Heart right ventricle (tissue), 16 donors: ENCODE measurements at regions not wholly inside any gene's neighbourhood (a gene's known extent, or its start where the extent isn't known, plus 50 kb on each side); places are given as distances from the start of the nearest gene placed in this dataset.

Experiments
- ATAC-seq, 8 donors: fragments of 200-7000 bp; cut with Tn5 transposase; one replicate each; pipeline ENCODE4 v1.9.1; 2020; ENCODE audit warnings: mild to moderate bottlenecking in 8 of 8, moderate library complexity in 8 of 8, moderate number of reproducible peaks in 1 of 8
- DNase-seq, 2 donors: peaks; one replicate each; pipeline ENCODE4 v3.0.0-alpha.2; 2020
- H3K27ac ChIP-seq, 10 donors: fragments of 200-600 bp; sonication (generic) in 2 of 10; one replicate each; pipeline versions ENCODE4 v1.5.0 to v1.8.0; 2020 to 2022; ENCODE audit warnings: mild to moderate bottlenecking in 3 of 10
- H3K27me3 ChIP-seq, 7 donors: fragments of 200-600 bp; one replicate each; pipeline ENCODE4 v1.8.0; 2021 to 2022; ENCODE audit warnings: mild to moderate bottlenecking in 2 of 7
- H3K36me3 ChIP-seq, 9 donors: fragments of 200-600 bp; sonication (generic) in 1 of 9; one replicate each; pipeline versions ENCODE4 v1.5.0 to v1.8.0; 2020 to 2022; ENCODE audit warnings: mild to moderate bottlenecking in 2 of 9
- H3K4me1 ChIP-seq, 9 donors: fragments of 200-600 bp; sonication (generic) in 1 of 9; one replicate each; pipeline versions ENCODE4 v1.5.0 to v1.8.0; 2020 to 2022; ENCODE audit warnings: mild to moderate bottlenecking in 4 of 9
- H3K4me3 ChIP-seq, 10 donors: fragments of 200-600 bp; sonication (generic) in 2 of 10; one replicate each; pipeline versions ENCODE4 v1.5.0 to v1.8.0; 2020 to 2022; ENCODE audit warnings: mild to moderate bottlenecking in 7 of 10, moderate library complexity in 2 of 10
- H3K9me3 ChIP-seq, 11 donors: fragments of 200-600 bp in 10 of 11; sonication (generic) in 2 of 11; one replicate each; pipeline versions ENCODE4 v1.5.0 to v1.8.0; 2013 to 2022; ENCODE audit warnings: mild to moderate bottlenecking in 2 of 11, control low read depth in 1 of 11, moderate library complexity in 1 of 11
- CTCF ChIP-seq, 9 donors: fragments of 200-600 bp; sonication (generic) in 2 of 9; IDR thresholded peaks; one replicate each; pipeline versions ENCODE4 v1.5.0 to v1.8.0; 2021 to 2022; ENCODE audit warnings: antibody characterized with exemption in 9 of 9, mild to moderate bottlenecking in 5 of 9, moderate library complexity in 1 of 9
- WGBS, 2 donors: extraction: QIAGEN DNeasy Blood & Tissue Kit; methylation state at CpG; one replicate each; pipeline ENCODE4 v1.1.7; 2013; ENCODE audit warnings: inconsistent platforms in 1 of 2; 5-methylcytosine and 5-hydroxymethylcytosine counted together
- intact Hi-C, 10 donors: fragments of 100-400 bp; cut with DNase I; formaldehyde crosslinking; loops; one replicate each; pipeline versions ENCODE4 v1.11.1 to v1.14.2; 2022
- donor health status: Arrhythmogenic right ventricular cardiomyopathy.
- donor health status: ischemic (EF 13 %, LVEDD 7.1; RV severe dilation, severe dysfunction).
- donor health status: healthy with polysubstance abuse.
- donor health status: DM: no; HTN: yes; CAD: no.
- donor health status: DM: no; HTN: no; CAD: no.
- donor health status: ischemic (EF 25% LVEDD 6.9; RV normal size, moderate dysfunction).
- donor health status: ischemic (EF 25% LVEDD 5.7; RV mildly dilated, moderate dysfunction).
- donor health status: healthy.
- donor health status: DM: yes; HTN: yes; CAD: no.
- donor health status: Ischemic cardiomyopathy.
- donor health status: ischemic (EF 35%, LVEDD 5.7; RV mildly dilated, moderate dysfunction).
- donor health status: nonischemic (EF 11% LVEDD 7.7; RV severe dilation, severe dysfunction).
- donor health status: DM: yes; HTN: yes; CAD: no.
- donor health status: PGD.
- donor health status: ischemic (EF 29% LVEDD 5.4; RV normal size, mild dysfunction).
- donor health status: nonischemic (EF 23%, LVEDD 6.1; RV moderate dilation, normal function).

DNA sequence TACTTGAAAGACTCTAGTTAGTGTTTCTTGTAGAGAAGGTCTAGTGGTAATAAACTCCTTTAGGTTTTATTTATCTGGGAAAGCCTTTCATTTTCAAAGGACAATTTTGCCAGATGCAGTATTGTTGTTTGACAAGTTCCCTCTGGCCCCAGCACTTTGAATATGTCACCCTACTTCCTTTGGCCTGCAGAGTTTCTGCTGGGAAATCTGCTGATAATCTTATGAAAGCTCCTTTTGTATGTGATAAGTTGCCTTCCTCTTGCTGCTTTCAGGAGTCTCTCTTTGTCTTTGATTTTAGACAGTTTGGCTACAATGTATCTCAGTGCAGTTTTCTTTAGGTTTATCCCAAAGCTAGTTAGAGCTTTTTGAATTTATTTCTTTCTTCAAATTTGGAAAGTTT, 106.2 kb upstream of the L3MBTL4 start:
- no peaks in the 10 kb centered on the region for H3K4me1 ChIP-seq
- DNase-seq (no peak), ATAC-seq (no peak)
- peaks cover 0 to 7% (median 0%) of the 10 kb centered on the region in 7 donors for H3K27me3 ChIP-seq
- intact Hi-C loops: no loop called here
- no peak overlapping the region for H3K4me3 ChIP-seq
- H3K27ac ChIP-seq: no peak overlapping the region
- no peak for TF ChIP-seq CTCF (IDR thresholded peaks at IDR 0.05)
- peaks cover 0 to 40% (median 0%) of the 10 kb centered on the region in 11 donors for H3K9me3 ChIP-seq
- no peaks in the 10 kb centered on the region for H3K36me3 ChIP-seq

DNA sequence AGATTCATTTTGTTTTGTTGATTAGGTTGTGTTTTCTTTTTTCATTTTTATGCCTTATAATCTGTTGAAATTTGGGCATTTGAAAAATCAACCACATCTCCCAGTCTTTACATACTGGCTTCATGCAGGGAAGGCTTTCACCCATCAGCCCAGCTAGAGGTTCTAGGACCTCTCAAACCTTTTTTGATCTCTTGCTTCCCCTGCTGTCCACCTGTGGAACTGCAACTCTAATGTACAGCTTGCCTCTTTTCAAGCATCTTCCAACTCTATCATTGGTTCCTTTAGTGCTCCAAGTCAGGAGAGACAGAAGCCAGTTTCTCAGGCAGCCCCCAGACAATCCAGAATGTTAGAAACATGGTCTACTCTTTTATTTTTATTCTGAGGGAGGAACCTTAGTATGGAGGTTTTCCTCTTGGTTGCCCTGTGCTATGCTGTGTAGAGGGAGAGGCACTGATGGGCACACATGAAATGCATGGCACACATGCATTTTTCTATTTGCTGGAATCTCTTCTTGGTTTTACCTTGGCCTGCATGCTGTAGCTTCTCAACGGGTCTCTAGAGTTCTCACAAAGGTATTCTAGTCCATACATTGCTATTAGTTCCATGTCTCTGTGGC, 107.2 kb upstream of the L3MBTL4 start:
- WGBS, 2 donors: 57 to 59% methylated on average over 1 of the region's 1 CpG
- intact Hi-C loops: no loop called here
- TF ChIP-seq CTCF (IDR thresholded peaks at IDR 0.05): peak; percentile 20 to 77 (median 52)

GRCh38 chr18:6525604-6526003, 110.9 kb upstream of the L3MBTL4 start:
- WGBS, 2 donors: 37 to 44% methylated on average over 2 of the region's 2 CpGs
- intact Hi-C loops: no loop called here

More for the DNA sequence above, 107.2 kb upstream of the L3MBTL4 start:
- H3K4me3 ChIP-seq: no peak overlapping the region
- H3K36me3 ChIP-seq: no peaks in the 10 kb centered on the region
- no peak overlapping the region for H3K27ac ChIP-seq
- H3K9me3 ChIP-seq: peaks cover 0 to 31% (median 0%) of the 10 kb centered on the region in 11 donors
- no peaks in the 10 kb centered on the region for H3K4me1 ChIP-seq
- no peak for DNase-seq
- H3K27me3 ChIP-seq: peaks cover 0 to 7% (median 0%) of the 10 kb centered on the region in 7 donors
- no peak for ATAC-seq

DNA sequence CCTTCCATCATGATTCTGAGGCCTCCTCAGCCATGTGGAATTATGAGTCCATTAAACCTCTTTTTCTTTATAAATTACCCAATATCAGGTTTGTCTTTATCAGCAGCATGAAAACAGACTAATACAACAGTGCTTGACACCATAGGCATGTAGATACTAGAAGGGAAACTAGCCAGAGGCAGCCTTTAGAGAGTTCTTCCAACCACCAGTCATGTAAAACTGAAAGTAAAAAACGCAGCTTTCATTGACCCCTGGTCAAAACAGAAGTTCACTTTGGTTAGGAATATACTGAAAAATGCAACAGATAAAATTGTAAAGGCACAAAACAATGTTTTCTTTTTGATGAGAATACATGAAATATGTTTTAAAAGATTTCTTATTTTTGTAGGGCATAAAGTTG, 122.8 kb upstream of the L3MBTL4 start:
- no peaks in the 10 kb centered on the region for H3K36me3 ChIP-seq
- ATAC-seq: no peak
- H3K9me3 ChIP-seq: peaks cover 0 to 4% (median 0%) of the 10 kb centered on the region in 11 donors
- DNase-seq: no peak
- no peak for TF ChIP-seq CTCF (IDR thresholded peaks at IDR 0.05)
- H3K4me3 ChIP-seq: no peak overlapping the region
- WGBS, 2 donors: 31 to 35% methylated on average over 1 of the region's 1 CpG
- intact Hi-C loops: no loop called here
- H3K27me3 ChIP-seq: no peaks in the 10 kb centered on the region
- H3K27ac ChIP-seq: no peak overlapping the region
- H3K4me1 ChIP-seq: peaks cover 0 to 9% (median 0%) of the 10 kb centered on the region in 9 donors

More at GRCh38 chr18:6525604-6526003, 110.9 kb upstream of the L3MBTL4 start:
- Histone ChIP-seq H3K36me3 (no peaks in the 10 kb centered on the region), H3K27ac (no peak overlapping the region), H3K9me3 (peaks cover 0 to 11% (median 0%) of the 10 kb centered on the region in 11 donors), H3K4me1 (no peaks in the 10 kb centered on the region), H3K27me3 (peaks cover 0 to 7% (median 0%) of the 10 kb centered on the region in 7 donors), H3K4me3 (no peak overlapping the region)
- DNase-seq (no peak), ATAC-seq (no peak)
- no peak for TF ChIP-seq CTCF (IDR thresholded peaks at IDR 0.05)
